Keratinocyte (primary cell): ENCODE measurements at regions not wholly inside any gene's neighbourhood (a gene's known extent, or its start where the extent isn't known, plus 50 kb on each side); places are given as distances from the start of the nearest gene placed in this dataset.

Experiments used
- DNase-seq: peaks from one replicate; pipeline ENCODE4 v3.0.0-alpha.2; 2011; ENCODE audit warnings: low read depth, missing footprints, low spot score
- FAIRE-seq: peaks from 2 replicates; lab custom pipeline; 2011; peaks lifted over from hg19 to GRCh38; lab: Jason Lieb, UNC
- H2AFZ ChIP-seq: 2 replicates; pipeline ENCODE4 v1.6.0; 2012; ENCODE audit warnings: low read length, control low read depth, inconsistent platforms; ENCODE audit not compliant: control insufficient read depth
- H3K27ac ChIP-seq: 2 replicates; pipeline ENCODE4 v1.5.1; 2011; ENCODE audit warnings: low read length; ENCODE audit not compliant: control insufficient read depth, insufficient read depth
- H3K27me3 ChIP-seq: 3 replicates; pipeline ENCODE4 v1.6.0; 2011; ENCODE audit warnings: low read length; ENCODE audit not compliant: control insufficient read depth, insufficient read depth; ENCODE audit errors: extremely low read depth
- H3K36me3 ChIP-seq, 2 experiments: 2 replicates in 1 of 2; 3 replicates in 1 of 2; pipeline ENCODE4 v1.5.1; 2011; ENCODE audit warnings: low read length in 2 of 2, mild to moderate bottlenecking in 1 of 2; ENCODE audit not compliant: control insufficient read depth in 2 of 2, insufficient read depth in 2 of 2; ENCODE audit errors: extremely low read depth in 1 of 2
- H3K4me1 ChIP-seq: 3 replicates; pipeline ENCODE4 v1.5.1; 2011; ENCODE audit warnings: low read length; ENCODE audit not compliant: control insufficient read depth, insufficient read depth; ENCODE audit errors: extremely low read depth
- H3K4me2 ChIP-seq: 3 replicates; pipeline ENCODE4 v1.6.0; 2011; ENCODE audit warnings: low read depth, low read length; ENCODE audit not compliant: control insufficient read depth, insufficient read depth; ENCODE audit errors: extremely low read depth
- H3K4me3 ChIP-seq, 3 experiments: fragments of 200-600 bp in 1 of 3; sonication (generic) in 1 of 3; 2 replicates in 2 of 3; 3 replicates in 1 of 3; pipeline ENCODE4 v1.5.1; 2011 to 2016; ENCODE audit warnings: low read length in 3 of 3, mild to moderate bottlenecking in 3 of 3, control low read depth in 2 of 3, inconsistent platforms in 1 of 3, low read depth in 1 of 3, mixed read lengths in 1 of 3, mixed run types in 1 of 3, moderate library complexity in 1 of 3; ENCODE audit not compliant: control insufficient read depth in 2 of 3, insufficient read depth in 2 of 3; ENCODE audit errors: extremely low read depth in 1 of 3
- H3K79me2 ChIP-seq: 2 replicates; pipeline ENCODE4 v1.6.0; 2012; ENCODE audit warnings: low read length; ENCODE audit not compliant: control insufficient read depth, insufficient read depth
- H3K9ac ChIP-seq: 3 replicates; pipeline ENCODE4 v1.6.0; 2011; ENCODE audit warnings: low read length; ENCODE audit not compliant: control insufficient read depth, insufficient read depth; ENCODE audit errors: extremely low read depth
- H3K9me1 ChIP-seq: 3 replicates; pipeline ENCODE4 v1.6.0; 2011; ENCODE audit warnings: low read length; ENCODE audit not compliant: control insufficient read depth, insufficient read depth; ENCODE audit errors: extremely low read depth
- H3K9me3 ChIP-seq: 2 replicates; pipeline ENCODE4 v1.5.1; 2012; ENCODE audit warnings: low read depth, low read length; ENCODE audit not compliant: control insufficient read depth
- H4K20me1 ChIP-seq: 3 replicates; pipeline ENCODE4 v1.6.0; 2011; ENCODE audit warnings: low read length; ENCODE audit not compliant: control insufficient read depth, insufficient read depth; ENCODE audit errors: extremely low read depth
- CTCF ChIP-seq, 3 experiments: IDR thresholded peaks in 1 of 3; conservative IDR thresholded peaks in 1 of 3; optimal IDR thresholded peaks in 1 of 3; 2 replicates in 2 of 3; 3 replicates in 1 of 3; pipeline versions ENCODE3 to v1.5.1; 2011; ENCODE audit warnings: low read length in 3 of 3, mild to moderate bottlenecking in 3 of 3, moderate library complexity in 2 of 3, control low read depth in 1 of 3, inconsistent platforms in 1 of 3; ENCODE audit not compliant: insufficient read depth in 2 of 3; ENCODE audit errors: extremely low read depth in 1 of 3
- EZH2 ChIP-seq: IDR thresholded peaks from one replicate; pipeline ENCODE4 v1.6.1; 2012; ENCODE audit warnings: inconsistent platforms, mild to moderate bottlenecking, low read length, moderate library complexity
- dilution Hi-C: fragments of 300-500 bp; cut with MboI; formaldehyde crosslinking; loops from one replicate; pipeline ENCODE4 v1.7.0; 2020; ENCODE audit warnings: low sequenced_read_pairs; ENCODE audit not compliant: extremely low pct_ligation_motif_present

DNA sequence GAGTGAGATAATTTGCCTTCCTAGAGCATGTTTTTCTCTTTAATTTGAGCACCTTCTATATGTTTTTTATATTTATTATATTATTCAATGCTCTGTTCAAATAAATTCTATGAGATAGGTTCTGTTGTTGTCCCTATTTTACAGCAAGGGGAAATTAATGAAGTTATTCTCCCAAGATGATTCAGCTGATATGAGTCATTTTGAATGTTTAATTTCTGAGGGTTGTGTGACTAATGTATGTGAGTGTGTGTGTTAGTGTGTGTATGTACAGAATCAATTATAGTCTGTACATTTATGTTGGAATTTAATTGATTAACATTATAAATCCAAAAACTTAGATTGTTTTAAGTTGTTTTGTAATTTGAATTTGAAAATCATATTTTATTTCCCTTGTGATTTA is 1536.7 kb upstream of the B3GALT2 start:
- Histone ChIP-seq H3K36me3 (no peaks in the 10 kb centered on the region), H3K27ac (no peak overlapping the region), H3K9me3 (no peaks in the 10 kb centered on the region), H3K9me1 (no peaks in the 10 kb centered on the region), H3K4me3 (no peak overlapping the region), H3K4me2 (no peak overlapping the region), H3K9ac (no peak overlapping the region), H4K20me1 (no peaks in the 10 kb centered on the region), H3K4me1 (no peaks in the 10 kb centered on the region), H3K79me2 (no peaks in the 10 kb centered on the region), H3K27me3 (no peaks in the 10 kb centered on the region), H2AFZ (no peak overlapping the region)
- dilution Hi-C loops: no loop called here
- no peak for DNase-seq
- FAIRE-seq: no peak
- TF ChIP-seq CTCF (optimal IDR thresholded peaks at IDR 0.05 in 1 of 3, IDR thresholded peaks at IDR 0.05 in 1 of 3, conservative IDR thresholded peaks at IDR 0.05 in 1 of 3; ENCODE audit: extremely low read depth in 1 of 3, insufficient read depth in 2 of 3, low read length in 3 of 3) (no peak), EZH2 (no peak)

- Histone ChIP-seq H3K9me1 (no peaks in the 10 kb centered on the region), H3K9ac (no peak overlapping the region), H4K20me1 (no peaks in the 10 kb centered on the region), H3K79me2 (no peaks in the 10 kb centered on the region), H3K4me2 (no peak overlapping the region), H3K9me3 (no peaks in the 10 kb centered on the region), H3K4me1 (no peaks in the 10 kb centered on the region), H3K27ac (no peak overlapping the region), H2AFZ (no peak overlapping the region), H3K36me3 (no peaks in the 10 kb centered on the region), H3K4me3 (no peak overlapping the region), H3K27me3 (no peaks in the 10 kb centered on the region)
- FAIRE-seq (no peak), DNase-seq (no peak)
- dilution Hi-C loops: no loop called here
- TF ChIP-seq CTCF (optimal IDR thresholded peaks at IDR 0.05 in 1 of 3, IDR thresholded peaks at IDR 0.05 in 1 of 3, conservative IDR thresholded peaks at IDR 0.05 in 1 of 3; ENCODE audit: extremely low read depth in 1 of 3, insufficient read depth in 2 of 3, low read length in 3 of 3) (no peak), EZH2 (no peak)
Observed at GRCh38 chr1:194717941-194718340, 1531.5 kb upstream of the B3GALT2 start.
